ENCODE measurements at regions not wholly inside any gene's neighbourhood (a gene's known extent, or its start where the extent isn't known, plus 50 kb on each side); places are given as distances from the start of the nearest gene placed in this dataset. TPM values are rescaled to one million over a fixed set of nuclear protein-coding genes. Genes with fewer than 3 reads are reported as not detected.

Small RNA genes in the stretch of these regions (microRNA-seq; reads per million reads assigned to microRNA genes)
- gene MIR548AE1 (ENCODE audit: unreplicated experiment), result not detected
